IPS-NIHi11 (cell line): ENCODE measurements at regions not wholly inside any gene's neighbourhood (a gene's known extent, or its start where the extent isn't known, plus 50 kb on each side); places are given as distances from the start of the nearest gene placed in this dataset.
"Not testable (repeated sequence)": the region's sequence is repeated elsewhere in the genome, so short reads cannot be mapped to it uniquely, and the experiment has no call there.

Experiments
- DNase-seq: peaks from one replicate; pipeline ENCODE4 v3.0.0; 2012; ENCODE audit warnings: mixed read lengths, low spot score

DNA sequence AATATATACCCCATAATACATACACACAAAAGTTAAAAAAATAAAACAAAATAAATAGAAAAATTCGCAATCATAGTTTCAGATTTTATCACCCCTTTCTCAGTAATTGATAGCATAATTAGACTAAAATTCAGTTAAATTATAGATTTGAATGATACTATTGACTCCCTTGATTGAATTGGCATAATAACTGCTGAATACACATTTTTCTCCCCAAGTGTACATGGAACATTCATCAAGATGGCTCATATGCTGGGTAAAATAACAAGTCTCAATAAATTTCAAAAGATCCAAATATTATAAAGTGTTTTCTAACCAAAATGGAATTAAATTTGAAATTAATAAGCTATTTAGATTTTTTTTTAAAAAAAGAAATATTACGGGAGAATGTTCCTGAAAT lies 616.1 kb downstream of the MAFB start:
- no peak for DNase-seq

DNA sequence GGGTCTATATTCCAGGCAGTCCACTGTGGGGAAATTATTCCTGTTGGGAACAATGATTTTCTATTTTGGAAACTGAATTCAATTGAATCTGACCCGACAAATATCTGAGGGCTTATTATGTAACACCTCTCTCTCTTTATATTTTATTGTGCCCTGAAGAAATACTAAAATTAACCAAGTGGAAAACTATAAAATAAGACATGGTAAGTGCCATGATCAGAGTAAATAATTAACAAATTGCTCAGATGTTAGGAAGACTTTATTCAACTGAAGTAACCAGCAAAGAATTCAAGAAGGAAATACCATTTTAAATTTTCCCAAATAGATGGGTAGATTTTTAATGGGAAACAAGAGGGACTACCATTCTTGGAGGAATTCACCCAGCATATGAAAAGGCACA lies 632.9 kb downstream of the MAFB start:
- DNase-seq, result no peak

DNA sequence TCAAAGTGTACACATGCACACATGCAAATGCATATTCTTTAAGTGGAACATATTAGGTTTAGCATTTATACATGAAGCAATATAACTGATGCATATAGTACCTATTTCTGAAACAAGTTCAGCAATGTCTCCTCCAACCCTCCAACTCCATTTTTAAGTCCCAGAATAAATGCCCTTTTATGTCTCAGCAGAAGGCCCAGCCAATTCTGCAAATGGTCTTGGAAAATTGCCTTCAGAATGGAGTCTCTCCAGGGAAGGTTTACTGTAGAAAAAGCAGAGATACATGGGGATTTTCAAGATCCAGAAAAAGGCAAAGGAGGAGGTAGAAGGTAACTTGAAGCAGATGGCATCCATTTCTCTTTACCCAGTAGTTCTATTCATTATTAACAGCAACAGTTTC lies 633.3 kb downstream of the MAFB start:
- DNase-seq, result no peak

DNA sequence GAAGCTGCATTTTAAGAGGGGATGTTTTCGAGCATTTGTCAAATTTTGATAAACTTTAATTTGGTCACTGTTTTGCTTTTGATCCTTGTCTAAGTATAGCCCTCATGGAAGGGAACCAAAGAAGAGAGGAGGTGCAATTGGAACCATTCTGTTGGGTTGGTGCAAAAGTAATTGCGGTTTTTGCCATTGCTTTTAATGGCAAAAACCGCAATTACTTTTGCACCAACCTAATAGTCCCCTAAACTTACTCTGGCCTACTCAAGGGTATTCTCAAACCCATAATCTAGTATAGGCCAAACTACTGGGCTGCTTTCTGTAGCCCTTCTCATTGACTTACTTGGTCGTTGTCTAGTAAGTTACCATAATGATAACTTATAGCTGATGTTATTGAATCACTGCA lies 634.7 kb downstream of the MAFB start:
- no peak for DNase-seq

DNA sequence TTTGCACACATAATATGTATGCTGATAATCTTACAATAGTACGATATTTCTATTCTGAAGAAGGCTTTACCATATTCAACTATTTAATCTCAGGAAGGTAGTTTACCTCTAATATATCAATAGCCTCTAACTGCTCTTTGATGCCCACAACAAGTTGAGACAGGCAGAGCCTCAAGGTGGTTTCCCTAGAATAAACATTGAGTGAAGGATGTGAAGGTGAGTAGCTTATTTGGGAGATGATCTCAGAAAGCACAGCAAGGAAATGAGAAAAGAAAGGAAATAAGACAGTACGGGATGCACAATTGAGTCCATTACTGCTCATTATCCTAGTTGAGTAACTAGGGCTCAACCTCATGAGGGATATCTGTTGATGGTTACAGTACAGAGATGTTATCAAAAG lies 638.4 kb downstream of the MAFB start:
- no peak for DNase-seq

DNA sequence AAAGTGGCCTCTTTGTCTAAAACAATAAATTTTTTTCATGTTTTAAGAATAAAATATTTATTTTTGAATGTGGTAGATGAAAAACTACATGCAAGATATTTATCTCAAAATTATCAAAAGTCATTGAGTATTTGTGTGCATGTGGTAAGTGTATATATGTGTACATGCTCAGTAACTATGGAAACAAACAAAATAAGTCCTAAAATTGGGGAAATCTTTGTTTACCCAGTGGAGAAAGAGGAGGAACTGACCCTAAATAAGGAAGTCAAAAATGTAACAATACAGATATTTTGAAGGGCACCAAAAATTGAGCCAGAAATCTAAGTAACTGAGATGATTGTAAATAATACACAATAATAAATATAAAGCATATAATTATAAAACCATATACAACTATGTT lies 639.2 kb downstream of the MAFB start:
- DNase-seq, result no peak

DNA sequence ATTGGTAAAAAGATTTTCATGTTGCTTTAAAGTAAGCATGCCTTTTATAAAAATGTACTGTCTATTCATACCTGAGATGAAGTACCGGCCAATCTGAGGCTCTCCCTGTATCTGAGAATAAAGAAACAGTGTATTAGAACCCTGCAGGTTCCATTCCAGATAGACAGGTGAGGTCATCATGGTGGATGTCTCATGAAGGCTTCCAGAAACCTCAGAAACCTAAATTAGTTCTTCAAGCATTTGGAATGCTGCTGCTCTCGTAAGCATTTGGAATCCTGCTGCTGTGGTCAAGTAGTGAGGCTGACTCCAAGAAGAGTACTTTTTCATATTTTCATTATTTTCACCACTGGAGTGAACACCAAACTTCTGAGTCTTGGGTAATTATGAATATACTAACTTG lies 642.3 kb downstream of the MAFB start:
- no peak for DNase-seq

DNA sequence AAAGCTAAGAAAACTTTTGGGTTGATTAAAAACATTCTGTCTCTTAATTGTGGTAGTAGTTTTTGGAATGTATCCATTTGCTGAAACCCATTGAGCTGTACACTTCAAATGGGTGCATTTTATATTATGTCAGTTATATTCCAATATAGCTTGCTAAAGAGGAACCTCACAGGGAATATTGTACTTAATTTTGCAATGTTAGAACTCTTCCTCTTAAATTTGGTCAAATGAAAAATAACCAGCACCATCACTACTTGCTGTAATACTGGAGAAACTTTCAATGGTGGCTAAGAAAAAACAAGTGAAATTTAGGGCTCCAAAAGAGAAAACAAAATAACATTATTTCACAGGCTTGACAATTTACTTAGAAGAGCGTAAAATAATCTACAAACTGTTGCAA lies 651.5 kb downstream of the MAFB start:
- DNase-seq, result no peak

DNA sequence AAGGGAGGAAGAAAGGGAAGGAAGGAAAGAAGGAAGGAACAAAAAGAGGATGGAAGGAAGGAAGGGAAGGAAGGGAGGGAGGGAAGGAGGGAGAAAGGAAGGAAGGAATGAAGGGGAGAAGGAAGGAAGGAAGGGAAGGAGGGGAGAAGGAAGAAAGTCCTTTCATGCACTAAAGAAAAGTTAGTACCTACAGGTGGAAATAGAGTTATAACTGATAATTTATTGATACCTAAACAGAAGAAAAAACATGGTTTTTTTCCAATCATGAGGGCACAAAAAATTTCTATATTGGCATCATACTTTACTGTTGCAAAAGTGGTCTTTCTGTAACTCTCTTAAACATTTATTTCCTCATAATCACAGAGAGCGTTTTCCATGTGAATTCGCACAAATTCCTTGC lies 659.4 kb downstream of the MAFB start:
- DNase-seq, result no peak

DNA sequence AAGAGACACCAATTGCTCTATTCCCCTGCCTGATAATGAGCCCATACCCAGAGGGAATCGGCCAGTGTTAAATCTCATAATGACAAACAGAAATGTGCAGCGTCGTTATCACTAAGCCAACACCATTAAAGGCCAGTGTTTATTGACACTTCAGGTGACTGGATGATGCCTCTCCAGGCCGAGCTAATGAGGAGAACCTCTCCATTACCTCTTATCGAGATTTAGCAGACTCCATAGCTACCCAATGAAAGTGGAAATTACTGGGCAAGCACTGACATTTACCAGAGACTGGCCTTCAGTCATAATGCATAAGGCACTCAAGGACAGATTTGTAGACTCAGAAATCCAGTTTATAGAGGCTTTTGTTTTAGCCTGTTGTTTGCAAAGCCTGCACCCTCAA lies 669.5 kb downstream of the MAFB start:
- DNase-seq, result no peak

DNA sequence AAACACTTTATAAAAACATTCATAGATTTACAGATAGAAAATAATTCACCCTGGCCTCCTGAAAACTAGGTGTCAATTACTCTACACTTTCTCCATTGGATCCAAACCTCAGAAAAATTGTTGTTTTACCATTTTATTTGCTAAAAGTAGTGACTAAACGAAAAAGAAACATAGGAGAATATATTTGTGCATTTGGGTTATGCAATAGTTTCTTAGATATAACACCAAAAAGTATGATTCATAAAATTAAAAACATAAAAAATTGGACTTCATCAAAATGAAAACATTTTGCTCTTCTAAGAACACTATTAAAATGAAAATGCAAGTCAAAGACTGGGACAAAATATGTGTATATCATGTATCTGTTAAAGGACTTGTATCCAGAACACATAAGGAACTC lies 671.3 kb downstream of the MAFB start:
- no peak for DNase-seq

DNA sequence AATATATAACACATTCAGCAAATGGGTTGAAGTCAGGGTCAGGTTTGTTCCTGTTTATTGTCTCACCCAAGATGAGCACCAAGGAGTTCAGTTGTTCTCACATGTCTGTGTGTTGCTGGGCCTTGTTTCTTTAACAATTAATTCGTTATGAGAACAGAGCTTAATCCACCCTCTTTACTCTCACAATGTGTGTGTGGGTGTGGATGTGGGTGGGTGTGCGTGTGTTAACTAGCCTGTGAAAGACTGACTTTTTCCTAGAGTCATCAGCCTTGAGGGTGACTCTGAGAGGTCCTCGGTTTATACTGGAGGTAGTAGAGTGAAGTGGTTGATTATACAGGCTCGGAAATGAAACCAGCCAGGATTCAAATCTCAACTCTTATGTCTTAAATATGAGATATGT lies 672.1 kb downstream of the MAFB start:
- no peak for DNase-seq

DNA sequence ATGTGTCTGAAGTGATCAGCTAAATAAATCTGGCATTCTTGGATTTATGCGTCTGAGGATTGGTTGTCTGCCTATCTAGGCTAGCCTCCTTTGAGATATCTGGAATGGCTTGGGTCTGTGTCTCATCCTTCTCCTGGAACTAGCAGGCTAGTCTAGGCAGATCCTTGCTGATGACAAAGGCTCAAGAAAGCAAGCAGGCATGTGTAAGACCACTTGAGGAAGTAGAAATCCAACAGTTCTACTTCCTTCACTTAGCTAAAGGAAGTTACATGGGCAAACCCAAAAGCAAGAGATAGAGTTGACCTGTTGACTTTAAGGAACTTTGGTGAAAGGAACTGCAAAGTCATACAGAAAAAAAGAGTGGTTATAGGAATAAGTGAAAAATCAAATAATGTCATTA lies 672.6 kb downstream of the MAFB start:
- DNase-seq, result no peak

DNA sequence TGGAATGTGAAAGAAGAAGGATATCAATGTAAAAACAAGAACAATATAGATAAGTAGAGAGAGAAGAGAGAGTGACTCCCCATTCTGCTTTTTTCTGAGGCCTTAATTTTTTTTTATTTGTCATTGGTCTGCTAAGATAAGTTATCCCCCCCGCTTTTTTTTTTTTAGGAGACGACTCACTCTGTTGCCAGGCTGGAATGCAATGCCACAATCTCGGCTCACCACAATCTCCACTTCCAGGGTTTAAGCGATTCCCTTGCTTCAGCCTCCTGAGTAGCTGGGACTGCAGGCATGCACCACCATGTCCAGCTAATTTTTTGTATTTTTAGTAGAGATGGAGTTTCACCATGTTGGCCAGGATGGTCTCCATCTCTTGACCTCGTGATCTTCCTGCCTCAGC lies 677.0 kb downstream of the MAFB start:
- DNase-seq, result not testable (repeated sequence)

DNA sequence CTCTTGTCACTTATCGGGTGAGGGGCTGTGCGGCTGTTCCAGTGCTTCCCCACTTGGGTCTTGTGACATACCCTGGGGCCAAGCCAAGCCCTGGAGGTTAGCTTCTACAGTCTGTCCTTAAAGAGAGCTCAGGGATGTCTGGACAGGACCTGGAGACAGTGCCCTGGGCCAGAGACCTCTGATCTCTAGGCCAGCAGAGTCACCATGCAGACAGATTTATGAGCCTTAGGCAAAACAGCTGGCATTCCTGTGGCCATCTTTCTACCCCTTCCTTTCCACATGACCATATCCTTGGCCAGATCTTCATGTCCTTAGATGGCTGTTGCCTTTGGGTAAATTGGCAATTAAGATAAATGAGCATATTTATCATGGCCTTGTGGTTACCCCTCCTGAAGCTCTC lies 678.6 kb downstream of the MAFB start:
- no peak for DNase-seq

DNA sequence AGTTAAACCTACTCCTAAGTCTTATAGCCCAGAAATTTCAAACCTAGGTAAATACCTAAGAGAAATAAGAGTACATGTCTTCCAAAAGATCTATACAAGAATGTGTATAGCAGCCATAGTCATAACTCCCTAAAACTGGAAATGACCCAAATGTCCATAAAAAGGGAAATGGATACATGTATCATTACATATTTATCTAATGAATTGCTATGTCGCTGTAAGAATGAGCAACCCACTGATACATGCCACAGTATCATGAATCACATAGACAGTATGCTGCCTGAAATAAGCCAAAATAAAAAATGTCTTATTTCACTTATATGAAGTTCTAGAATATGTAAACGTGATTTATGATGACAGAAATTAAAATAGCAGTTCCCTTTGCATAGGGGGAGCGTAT lies 679.5 kb downstream of the MAFB start:
- DNase-seq, result no peak

DNA sequence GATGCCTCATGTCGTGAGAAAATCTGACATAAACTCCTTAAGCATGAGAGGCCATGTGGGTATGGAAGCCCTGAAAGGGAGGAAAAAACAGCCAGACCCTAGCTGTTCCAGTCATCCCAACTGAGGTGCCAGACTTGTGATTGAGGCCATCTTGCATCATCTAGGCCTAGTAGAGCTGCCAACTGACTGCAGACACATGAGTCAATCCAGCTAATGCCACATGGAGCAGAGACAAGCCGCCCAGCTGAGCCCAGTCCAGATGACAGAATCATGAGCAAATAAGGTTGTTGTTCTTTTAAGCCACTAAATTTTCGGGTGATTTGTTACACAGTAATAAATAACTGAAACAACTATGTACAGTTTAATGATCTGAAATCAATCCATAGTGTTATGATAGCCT lies 680.9 kb downstream of the MAFB start:
- no peak for DNase-seq

DNA sequence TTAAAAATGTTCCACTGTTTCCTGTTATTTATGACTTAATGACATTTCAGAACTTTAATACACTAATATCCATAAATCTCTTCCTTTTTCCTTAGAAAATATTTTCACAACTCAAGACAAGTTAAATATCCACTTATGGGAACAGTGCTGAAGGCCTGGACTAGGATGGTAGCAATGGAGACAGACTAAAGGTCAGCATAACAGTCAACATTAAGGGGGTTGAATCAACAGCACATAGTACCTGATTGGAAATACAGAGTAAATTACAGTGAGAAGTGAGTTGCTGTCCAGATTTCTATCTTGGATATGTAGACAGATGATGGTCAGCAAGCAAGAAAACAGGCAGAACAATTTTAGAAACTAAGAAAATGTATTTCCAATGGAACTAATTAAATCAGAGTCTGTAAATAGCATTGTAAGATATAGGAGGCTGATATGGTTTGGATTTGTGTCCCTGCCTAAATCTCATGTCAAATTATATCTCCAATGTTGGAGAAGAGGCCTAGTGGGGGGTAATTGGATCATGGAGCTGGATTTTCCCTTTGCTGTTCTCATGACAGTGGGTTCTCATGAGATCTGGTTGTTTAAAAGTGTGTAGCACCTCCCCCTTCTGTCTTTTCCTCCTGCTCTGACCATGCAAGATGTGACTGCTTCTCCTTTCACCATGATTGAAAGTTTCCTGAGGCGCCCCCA lies 682.7 kb downstream of the MAFB start:
- no peak for DNase-seq

DNA sequence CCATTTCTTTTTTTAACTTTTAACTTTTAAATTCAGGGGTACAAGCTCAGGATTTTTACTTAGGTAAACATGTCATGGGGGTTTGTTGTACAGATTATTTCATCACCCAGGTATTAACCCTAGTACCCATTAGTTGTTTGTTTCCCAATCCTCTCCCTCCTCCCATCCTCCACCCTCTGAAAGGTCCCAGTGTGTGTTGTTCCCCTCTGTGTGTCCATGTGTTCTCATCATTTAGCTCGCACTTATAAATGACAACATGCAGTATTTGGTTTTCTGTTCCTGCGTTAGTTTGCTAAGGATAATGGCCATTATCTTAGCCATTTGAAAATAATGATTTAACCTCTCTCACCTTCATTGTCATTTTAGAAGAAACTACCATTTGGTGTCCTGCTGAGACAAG lies 684.9 kb downstream of the MAFB start:
- DNase-seq, result not testable (repeated sequence)

DNA sequence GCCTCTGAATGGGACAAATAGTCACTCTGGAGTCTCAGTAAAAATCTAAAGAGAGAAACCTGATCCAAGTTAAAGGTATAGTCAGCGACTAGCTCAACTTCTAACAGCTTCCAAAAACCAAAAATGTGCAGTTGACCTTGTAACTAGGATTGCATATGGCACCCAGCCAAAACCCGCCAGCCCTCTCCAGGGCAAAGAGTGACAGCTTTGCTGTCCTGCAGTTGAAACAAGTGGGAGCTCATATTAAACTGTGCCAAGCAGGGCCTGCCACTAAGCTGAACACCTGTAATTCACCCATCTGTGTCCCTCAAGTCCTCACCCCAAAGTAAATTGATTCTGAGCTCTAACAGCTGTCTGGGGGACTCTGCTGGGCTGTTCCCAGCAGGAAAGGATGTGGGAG lies 695.3 kb downstream of the MAFB start:
- DNase-seq, result no peak

DNA sequence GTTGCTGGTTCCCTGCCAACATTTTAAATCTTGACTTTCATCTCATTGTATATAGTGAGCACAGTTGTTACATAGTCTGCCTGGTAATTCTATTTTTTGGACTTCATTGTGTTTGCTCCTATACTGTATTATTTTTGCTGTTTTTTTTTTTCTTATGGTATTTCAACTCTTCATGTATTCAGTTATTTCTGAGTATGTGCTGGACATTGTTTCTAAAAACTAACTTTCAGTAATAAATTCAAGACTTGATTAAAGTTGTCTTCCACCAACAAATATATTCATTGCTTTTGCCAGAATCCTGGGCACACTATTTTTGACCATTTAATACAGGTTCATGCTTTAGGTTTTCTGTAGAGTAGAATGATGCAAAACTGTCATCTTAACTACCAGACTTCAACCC lies 698.3 kb downstream of the MAFB start:
- DNase-seq, result no peak

DNA sequence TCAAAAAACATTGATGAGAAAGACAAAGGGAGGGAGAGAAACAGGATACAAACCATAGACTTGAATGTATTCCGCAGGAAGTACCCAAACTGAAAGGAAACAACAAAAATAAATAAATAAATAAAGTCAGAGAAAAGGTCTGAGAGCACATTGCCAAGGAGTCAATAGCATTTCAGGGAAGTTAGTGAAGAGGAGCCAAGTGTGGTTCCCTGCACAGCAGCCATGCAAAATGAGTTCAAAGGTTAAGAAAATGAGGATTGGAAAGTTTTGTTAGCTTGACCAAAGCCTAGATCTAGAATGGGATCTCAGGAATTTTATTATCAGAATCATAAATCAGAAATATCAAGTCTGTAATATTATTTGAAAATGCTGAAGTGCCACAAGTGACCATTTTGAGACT lies 700.0 kb downstream of the MAFB start:
- DNase-seq, result no peak

DNA sequence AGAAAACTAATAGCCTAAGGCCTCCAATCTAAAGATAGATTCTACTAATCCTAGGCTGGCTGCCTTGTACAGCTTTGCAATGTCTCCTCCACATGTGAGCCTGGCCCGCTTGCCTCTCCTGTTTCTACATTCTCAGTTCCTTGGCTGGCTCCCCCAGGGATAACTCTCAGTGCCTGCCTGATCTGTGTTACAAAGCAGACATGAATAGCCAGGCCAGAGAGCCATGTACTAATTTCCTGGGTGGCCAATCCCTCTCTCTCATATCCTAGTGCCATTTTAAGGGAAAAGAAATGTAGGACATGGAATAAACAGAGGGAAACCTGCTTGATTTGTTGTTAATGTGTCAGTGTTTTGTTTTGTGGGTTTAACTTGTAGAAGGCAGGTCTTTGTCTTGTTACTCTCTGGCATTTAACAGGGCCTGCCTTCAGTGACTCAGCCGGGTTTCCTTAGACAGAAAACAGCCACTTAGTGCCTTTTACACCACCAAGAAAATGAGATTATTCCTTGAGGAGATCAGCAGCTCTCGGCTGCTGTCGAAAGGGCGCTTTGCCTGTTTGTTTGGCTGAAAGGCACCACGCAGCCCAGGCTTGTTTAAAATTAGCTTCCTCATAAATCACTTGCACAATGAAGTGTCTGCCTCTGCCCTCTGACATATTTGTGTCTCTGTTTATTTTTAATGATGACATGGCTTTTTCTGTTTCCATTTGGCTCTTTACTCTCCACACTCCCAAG lies 702.7 kb downstream of the MAFB start:
- DNase-seq, result peak; percentile 52

DNA sequence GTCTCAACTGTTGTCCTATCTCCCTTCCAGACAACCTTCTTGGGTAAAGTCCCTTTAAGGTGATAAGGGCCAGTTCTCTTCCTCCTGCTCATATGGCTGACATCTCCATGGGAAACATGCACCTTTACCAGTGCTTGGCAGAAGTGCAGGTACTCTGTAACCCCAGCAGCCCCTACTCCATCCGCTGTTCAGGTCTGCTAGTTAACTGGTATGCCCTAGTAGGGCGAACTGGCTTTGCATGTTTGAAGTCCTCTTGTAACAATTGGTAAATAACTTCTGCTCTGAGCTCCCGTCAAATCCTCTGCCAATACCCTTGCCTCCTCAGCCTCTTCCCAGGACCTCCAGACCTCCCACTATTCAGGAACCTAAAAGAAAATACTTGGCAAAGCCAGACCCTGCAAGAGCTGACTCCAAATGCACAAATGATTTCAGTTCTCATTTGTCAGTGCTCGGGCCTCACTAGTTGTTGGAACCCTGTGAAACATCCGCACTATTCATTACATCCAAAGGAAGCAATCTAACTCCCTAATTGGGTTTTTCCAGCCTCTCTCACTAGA lies 703.7 kb downstream of the MAFB start:
- DNase-seq, result no peak
